GM18502 (cell line): ENCODE measurements at regions not wholly inside any gene's neighbourhood (a gene's known extent, or its start where the extent isn't known, plus 50 kb on each side); places are given as distances from the start of the nearest gene placed in this dataset.

Source experiments
- ATAC-seq: cut with Tn5 transposase; IDR thresholded peaks from one replicate; pipeline ENCODE4 v1.9.1; 2021; ENCODE audit warnings: mild to moderate bottlenecking; ENCODE audit not compliant: unreplicated experiment, poor library complexity

DNA sequence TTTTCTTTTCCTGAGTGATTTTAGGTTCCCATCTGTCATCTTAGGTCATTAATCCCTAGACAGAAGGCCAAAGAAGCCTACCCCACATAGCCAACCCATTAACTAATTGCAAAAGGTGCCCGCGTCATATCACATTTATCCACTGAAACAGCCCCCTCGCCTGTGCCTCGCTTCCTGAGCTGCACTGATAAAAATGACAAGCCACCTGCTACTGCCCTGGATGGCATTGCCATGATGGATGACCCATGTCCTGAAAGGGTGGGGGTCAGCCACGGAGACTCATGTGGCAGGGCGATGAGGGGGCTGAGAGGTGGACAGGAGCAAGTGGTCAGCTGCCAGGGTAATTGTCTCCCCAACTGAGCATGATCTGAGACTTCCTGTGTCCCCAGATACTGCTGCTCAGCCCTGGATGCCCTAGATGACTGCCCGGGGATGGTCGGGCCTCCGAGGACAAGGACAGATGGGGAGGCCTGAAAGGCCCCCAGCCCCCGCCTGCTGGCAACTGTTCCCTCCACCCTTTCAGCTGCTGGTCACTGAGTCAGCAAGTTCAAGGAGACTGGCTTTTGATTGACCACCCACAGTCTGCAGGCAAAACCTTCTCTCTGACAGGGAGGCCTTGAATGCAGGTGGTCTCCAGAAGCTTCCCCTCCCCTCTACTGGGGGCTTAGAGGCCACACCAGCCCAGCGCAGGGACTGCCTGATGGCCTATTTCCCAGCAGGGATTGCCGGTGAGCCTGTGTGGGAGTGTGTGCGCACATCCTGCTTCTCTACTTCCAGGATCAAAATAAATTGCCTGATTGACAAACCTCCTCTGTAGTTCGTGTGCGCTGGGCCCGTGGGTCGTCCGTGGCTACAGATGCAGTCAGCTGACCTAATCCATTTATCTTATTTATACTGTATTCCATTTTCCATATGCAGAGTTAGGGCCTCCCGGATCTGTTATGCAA is 496.3 kb downstream of the BCOR start:
- ATAC-seq = no peak

DNA sequence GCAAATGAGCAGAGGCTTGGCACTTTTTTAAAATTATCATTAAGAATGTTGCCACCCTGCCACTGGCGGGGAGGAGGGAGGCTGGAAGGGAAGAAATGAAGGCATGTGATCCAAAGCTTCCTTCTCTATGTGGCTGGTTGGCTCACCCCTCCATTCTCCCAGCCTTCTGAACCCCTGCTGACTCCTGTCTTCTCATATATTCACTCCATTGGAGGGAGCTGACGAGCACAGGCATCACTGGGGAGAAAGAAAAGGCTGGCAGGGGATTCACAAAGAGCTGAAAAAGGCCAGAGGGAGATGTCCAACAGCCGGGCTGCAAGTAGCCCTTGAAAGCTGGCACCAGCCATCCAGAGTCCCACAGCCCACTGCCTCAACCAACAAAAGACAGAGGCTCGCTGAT is 495.6 kb downstream of the BCOR start:
- no peak for ATAC-seq

GRCh38 chrX:39603230-39603629 is 494.5 kb downstream of the BCOR start:
- ATAC-seq = no peak

GRCh38 chrX:39605183-39605582 is 492.6 kb downstream of the BCOR start:
- no peak for ATAC-seq

GRCh38 chrX:39605866-39606265 is 491.9 kb downstream of the BCOR start:
- no peak for ATAC-seq

- no peak for ATAC-seq
These were observed 487.8 kb downstream of the BCOR start for GRCh38 chrX:39609941-39610340.

GRCh38 chrX:39611468-39611867 is 486.3 kb downstream of the BCOR start:
- ATAC-seq = no peak

GRCh38 chrX:39613482-39613995 is 484.2 kb downstream of the BCOR start:
- no peak for ATAC-seq

DNA sequence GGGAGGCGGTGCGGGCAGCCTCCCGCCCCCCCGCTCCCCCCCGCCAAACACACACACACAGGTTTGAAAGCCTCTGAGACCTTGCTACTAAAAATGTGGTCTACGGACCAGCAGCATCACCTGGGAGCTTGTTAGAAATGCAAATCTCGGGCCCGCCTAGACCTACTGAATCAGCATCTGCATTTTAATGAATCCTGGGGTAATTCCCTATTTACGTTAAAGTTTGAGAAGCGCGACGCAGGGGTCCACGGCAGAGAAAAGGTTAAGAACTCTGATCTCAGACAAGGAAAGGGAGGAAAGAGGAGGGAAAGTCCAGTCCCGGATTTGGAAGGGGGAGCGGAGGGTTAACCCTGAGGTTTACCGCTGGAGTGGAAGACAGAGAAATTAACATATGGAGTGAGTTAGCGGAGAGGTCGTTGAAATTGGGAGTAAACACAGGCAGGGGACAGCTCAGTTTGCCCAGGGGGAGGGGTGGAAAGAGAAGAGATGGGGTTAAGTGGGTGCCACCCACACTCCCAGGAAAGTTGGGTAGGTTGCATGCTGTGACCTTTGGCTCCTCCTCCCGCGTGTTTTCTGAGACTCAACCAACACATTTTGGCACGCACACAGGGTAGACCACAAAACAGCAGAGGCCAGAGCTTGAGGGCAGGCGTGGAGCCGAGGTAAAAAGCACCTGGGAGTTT is 483.6 kb downstream of the BCOR start:
- peak; percentile 40 for ATAC-seq

GRCh38 chrX:39614680-39614998 is 483.1 kb downstream of the BCOR start:
- no peak for ATAC-seq

DNA sequence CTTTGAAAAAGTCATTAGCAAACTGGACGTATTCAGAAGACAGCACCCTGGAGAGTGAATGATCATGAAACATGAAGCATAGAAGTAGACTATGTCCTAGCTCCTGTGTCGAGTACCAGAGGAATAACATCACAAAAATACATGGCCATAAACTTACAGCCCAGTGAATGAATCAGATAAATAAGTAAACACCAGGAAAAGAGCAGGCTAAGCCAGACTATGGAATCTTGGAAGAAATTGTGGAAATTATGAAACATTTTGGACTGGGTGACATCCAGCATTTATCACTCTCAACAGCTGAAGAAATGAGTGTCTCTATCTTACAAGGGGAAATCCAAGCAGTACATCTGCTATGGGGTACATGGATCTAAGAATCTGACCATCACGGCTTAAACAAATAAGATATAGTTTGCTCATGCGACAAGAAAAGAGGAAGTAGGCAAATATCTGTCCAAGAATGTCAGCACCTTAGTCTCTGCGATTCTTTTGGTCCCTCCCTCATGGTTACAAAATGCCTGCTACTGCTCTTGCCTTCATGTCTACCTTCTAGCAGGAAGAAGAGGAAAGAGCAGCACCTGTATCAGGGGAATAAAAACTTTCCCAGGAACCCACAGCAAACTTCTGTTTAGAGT is 481.5 kb downstream of the BCOR start:
- peak; percentile 58 for ATAC-seq

- no peak for ATAC-seq
These were observed 481.0 kb downstream of the BCOR start for GRCh38 chrX:39616731-39617130.

GRCh38 chrX:39618178-39618577 is 479.6 kb downstream of the BCOR start:
- no peak for ATAC-seq

- ATAC-seq = no peak
These were observed 478.4 kb downstream of the BCOR start for GRCh38 chrX:39619182-39620009.

- no peak for ATAC-seq
These were observed 473.6 kb downstream of the BCOR start for GRCh38 chrX:39624166-39624565.

DNA sequence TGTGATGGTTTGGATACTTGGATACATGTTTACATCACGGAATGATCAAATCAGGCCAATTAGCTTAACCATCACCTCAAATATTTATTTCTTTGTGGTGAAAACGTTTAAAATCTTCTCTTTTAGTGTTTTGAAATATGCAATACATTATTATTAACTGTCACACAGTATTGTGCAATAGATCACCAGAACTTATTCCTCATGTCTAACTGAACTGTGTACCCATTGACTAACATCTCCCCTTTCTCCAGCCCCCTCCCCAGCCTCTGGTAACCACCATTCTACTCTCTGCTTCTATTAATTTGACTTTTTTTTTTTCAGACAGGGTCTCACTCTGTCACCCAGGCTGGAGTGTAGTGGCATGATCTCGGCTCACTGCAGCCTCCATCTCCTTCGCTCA is 471.9 kb downstream of the BCOR start:
- no peak for ATAC-seq

GRCh38 chrX:39626749-39627148 is 471.0 kb downstream of the BCOR start:
- ATAC-seq = no peak

GRCh38 chrX:39627257-39627656 is 470.5 kb downstream of the BCOR start:
- ATAC-seq = no peak

DNA sequence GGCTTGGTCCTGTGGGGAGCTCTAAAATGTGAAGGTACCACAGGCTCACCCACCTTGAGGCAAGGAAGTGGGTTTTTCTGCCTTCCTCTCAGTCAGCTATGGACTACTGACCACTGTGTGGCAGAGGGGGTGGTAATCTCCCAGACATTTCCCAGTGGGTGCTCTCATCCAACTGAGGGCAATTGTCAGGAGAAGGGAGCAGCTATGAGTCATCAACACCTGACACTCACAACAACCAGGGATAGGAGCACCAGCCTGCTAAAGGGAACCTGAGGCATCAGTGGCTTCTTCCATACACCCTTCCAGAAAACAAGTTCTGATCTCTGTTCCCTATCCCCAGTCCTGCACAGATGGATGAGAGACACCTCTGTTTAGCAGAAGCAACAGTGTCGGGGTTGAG is 468.8 kb downstream of the BCOR start:
- ATAC-seq = no peak

GRCh38 chrX:39630344-39630743 is 467.4 kb downstream of the BCOR start:
- ATAC-seq = no peak
